Stomach (tissue), 8 donors: ENCODE measurements at regions not wholly inside any gene's neighbourhood (a gene's known extent, or its start where the extent isn't known, plus 50 kb on each side); places are given as distances from the start of the nearest gene placed in this dataset.

Source experiments
- DNase-seq, 2 donors: peaks; one replicate each; pipeline versions ENCODE4 v3.0.0 to v3.0.0-alpha.2; 2013 to 2019
- H3K27ac ChIP-seq, 5 donors: fragments of 200-600 bp in 4 of 5; sonication (generic) in 4 of 5; one replicate each; pipeline ENCODE4 v1.5.1; 2013 to 2019; ENCODE audit warnings: mild to moderate bottlenecking in 1 of 5, moderate library complexity in 1 of 5
- H3K27me3 ChIP-seq, 3 donors: fragments of 200-600 bp; sonication (generic); one replicate each; pipeline ENCODE4 v1.5.1; 2017 to 2019; ENCODE audit warnings: mixed run types in 1 of 3
- H3K36me3 ChIP-seq, 4 donors: fragments of 200-600 bp; sonication (generic); 1 replicate in 3 of 4; 2 replicates in 1 of 4; pipeline ENCODE4 v1.5.1; 2016 to 2019
- H3K4me1 ChIP-seq, 4 donors: fragments of 200-600 bp; sonication (generic); one replicate each; pipeline ENCODE4 v1.5.1; 2016 to 2019
- H3K4me3 ChIP-seq, 4 donors: fragments of 200-600 bp; sonication (generic) in 3 of 4; one replicate each; pipeline ENCODE4 v1.5.1; 2016 to 2019; ENCODE audit warnings: mild to moderate bottlenecking in 1 of 4
- H3K9me3 ChIP-seq, 4 donors: fragments of 200-600 bp; sonication (generic); one replicate each; pipeline ENCODE4 v1.5.1; 2016 to 2019
- EP300 ChIP-seq: sonication (generic); formaldehyde crosslinking; IDR thresholded peaks from one replicate; pipeline ENCODE4 v1.6.1; 2017; ENCODE audit warnings: antibody characterized with exemption
- POLR2A ChIP-seq, 4 donors: fragments of 450-650 bp; IDR thresholded peaks; one replicate each; pipeline ENCODE4 v1.6.1; 2016; ENCODE audit warnings: antibody characterized with exemption in 4 of 4, control low read depth in 2 of 4, mild to moderate bottlenecking in 1 of 4, moderate library complexity in 1 of 4
- POLR2AphosphoS5 ChIP-seq, 3 donors: sonication (generic); formaldehyde crosslinking; IDR thresholded peaks; one replicate each; pipeline ENCODE4 v1.6.1; 2016; ENCODE audit warnings: antibody characterized with exemption in 3 of 3
- WGBS, 5 donors: extraction: QIAGEN DNeasy Blood & Tissue Kit in 3 of 5; methylation state at CpG; one replicate each; pipeline versions ENCODE4 v1.1.5 to v1.1.7; 2013 to 2018; 5-methylcytosine and 5-hydroxymethylcytosine counted together
- intact Hi-C: fragments of 100-400 bp; cut with DNase I; formaldehyde crosslinking; loops from one replicate; pipeline ENCODE4 v1.15.1; 2023; ENCODE audit warnings: low total_unique reads
- TF ChIP-seq, protein P1 (sequence below), 7 experiments: fragments of 450-650 bp in 4 of 7; fragments of 200-600 bp in 3 of 7; sonication (generic) in 3 of 7; IDR thresholded peaks; one replicate each; pipeline ENCODE4 v1.5.1; 2016 to 2019; ENCODE audit warnings: antibody characterized with exemption in 7 of 7, control low read depth in 2 of 7, mild to moderate bottlenecking in 1 of 7
- donor health status: healthy with polysubstance abuse.
- donor health status: Bipolar disorder and iron deficiency.
- donor health status: healthy.

GRCh38 chr6:9553002-9553401 is 861.9 kb downstream of the TFAP2A start:
- 21 to 100% (median 43%) methylated on average over 1 of the region's 1 CpG for WGBS, 5 donors
- Histone ChIP-seq H3K4me1 (no peaks in the 10 kb centered on the region), H3K4me3 (no peak overlapping the region), H3K36me3 (no peaks in the 10 kb centered on the region), H3K27me3 (no peaks in the 10 kb centered on the region), H3K27ac (no peak overlapping the region), H3K9me3 (peaks cover 0 to 30% (median 23%) of the 10 kb centered on the region in 4 donors)
- TF ChIP-seq EP300 (no peak), POLR2AphosphoS5 (IDR thresholded peaks at IDR 0.05) (no peak), POLR2A (IDR thresholded peaks at IDR 0.05) (no peak)
- TF ChIP-seq, protein P1, sequence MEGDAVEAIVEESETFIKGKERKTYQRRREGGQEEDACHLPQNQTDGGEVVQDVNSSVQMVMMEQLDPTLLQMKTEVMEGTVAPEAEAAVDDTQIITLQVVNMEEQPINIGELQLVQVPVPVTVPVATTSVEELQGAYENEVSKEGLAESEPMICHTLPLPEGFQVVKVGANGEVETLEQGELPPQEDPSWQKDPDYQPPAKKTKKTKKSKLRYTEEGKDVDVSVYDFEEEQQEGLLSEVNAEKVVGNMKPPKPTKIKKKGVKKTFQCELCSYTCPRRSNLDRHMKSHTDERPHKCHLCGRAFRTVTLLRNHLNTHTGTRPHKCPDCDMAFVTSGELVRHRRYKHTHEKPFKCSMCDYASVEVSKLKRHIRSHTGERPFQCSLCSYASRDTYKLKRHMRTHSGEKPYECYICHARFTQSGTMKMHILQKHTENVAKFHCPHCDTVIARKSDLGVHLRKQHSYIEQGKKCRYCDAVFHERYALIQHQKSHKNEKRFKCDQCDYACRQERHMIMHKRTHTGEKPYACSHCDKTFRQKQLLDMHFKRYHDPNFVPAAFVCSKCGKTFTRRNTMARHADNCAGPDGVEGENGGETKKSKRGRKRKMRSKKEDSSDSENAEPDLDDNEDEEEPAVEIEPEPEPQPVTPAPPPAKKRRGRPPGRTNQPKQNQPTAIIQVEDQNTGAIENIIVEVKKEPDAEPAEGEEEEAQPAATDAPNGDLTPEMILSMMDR (IDR thresholded peaks at IDR 0.05), result no peak
- intact Hi-C loops, result no loop called here
- no peak for DNase-seq

DNA sequence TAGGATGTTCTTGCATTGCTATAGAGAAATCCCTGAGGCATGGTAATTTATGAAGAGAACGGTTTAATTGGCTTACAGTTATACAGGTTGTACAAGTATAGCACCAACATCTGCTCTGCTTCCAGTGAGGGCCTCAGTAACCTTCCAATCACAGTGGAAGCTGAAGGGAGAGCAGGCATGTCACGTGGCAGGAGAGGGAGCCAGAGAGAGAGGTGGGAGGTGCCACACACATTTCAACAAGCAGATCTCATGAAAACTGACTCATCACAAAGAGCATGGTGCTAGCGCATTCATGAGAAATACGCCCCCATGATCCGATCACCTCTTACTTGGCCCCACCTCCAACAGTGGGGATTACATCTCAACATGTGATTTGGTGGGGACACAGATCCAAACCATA is 871.2 kb downstream of the TFAP2A start:
- DNase-seq, result no peak
- Histone ChIP-seq H3K36me3 (no peaks in the 10 kb centered on the region), H3K27ac (no peak overlapping the region), H3K4me3 (no peak overlapping the region), H3K4me1 (peaks cover 0 to 3% (median 0%) of the 10 kb centered on the region in 4 donors), H3K27me3 (no peaks in the 10 kb centered on the region), H3K9me3 (no peaks in the 10 kb centered on the region)
- intact Hi-C loops, result no loop called here
- TF ChIP-seq EP300 (no peak), POLR2AphosphoS5 (IDR thresholded peaks at IDR 0.05) (no peak), POLR2A (IDR thresholded peaks at IDR 0.05) (no peak)
- TF ChIP-seq, protein P1 (IDR thresholded peaks at IDR 0.05), result no peak
- 79 to 84% (median 83%) methylated on average over 5 of the region's 5 CpGs for WGBS, 5 donors

DNA sequence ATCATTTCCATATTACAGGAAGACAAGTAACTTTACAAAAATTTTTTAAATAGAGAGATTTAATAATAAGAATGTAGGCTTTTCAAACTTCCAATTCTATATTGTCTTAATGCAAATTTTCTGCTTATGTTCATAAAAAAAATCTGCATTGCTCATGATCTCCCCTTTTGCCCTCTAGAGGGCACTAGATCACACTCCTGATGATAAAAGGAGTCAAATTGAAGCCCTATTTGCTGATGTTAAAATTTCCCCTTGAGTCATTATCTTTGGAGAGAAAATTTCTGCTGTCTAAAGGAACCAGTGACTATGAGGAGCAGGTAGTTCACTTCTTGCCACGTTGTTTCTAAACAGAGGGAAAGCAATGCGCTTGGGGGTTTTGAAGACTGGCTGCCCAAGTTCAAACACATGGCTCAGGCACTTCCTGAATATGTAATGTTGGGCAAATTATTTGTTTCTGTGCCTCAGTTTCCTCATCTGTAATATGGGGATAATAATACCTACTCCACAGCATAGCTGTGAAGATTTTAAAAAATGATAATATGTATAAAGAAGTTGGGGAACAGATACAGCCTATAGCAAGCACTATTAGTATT is 874.2 kb downstream of the TFAP2A start:
- intact Hi-C loops, result no loop called here
- Histone ChIP-seq H3K4me1 (peaks cover 0 to 3% (median 0%) of the 10 kb centered on the region in 4 donors), H3K4me3 (no peak overlapping the region), H3K27me3 (no peaks in the 10 kb centered on the region), H3K36me3 (no peaks in the 10 kb centered on the region), H3K27ac (no peak overlapping the region), H3K9me3 (no peaks in the 10 kb centered on the region)
- DNase-seq, result peak in 1 of 2 donors; percentile 53
- 53 to 66% (median 61%) methylated on average over 2 of the region's 2 CpGs for WGBS, 5 donors
- no peak for TF ChIP-seq POLR2AphosphoS5 (IDR thresholded peaks at IDR 0.05)
- TF ChIP-seq, protein P1 (IDR thresholded peaks at IDR 0.05), result peak in 3 of 7 experiments; percentile 34 to 57 (median 36)
- no peak for TF ChIP-seq EP300

DNA sequence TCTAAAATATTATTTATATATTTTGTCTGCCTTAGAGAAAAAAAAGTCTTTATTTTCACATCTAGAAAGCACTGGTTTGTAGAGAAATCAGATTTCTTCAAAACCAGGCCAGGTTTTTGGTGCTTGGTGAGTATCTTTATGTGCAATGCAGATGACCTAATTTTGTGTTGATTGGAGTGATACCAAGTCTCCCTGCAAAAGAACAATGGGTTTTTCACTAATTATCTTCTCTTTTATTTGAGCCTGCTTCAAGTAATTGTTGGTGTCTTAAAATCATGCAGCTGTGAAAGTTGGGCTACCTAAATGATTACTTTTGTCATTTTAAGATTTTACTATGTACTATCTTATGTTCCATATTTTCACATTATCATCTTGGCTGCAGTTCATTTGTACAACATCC is 874.7 kb downstream of the TFAP2A start:
- Histone ChIP-seq H3K36me3 (no peaks in the 10 kb centered on the region), H3K27ac (no peak overlapping the region), H3K4me3 (no peak overlapping the region), H3K9me3 (no peaks in the 10 kb centered on the region), H3K27me3 (no peaks in the 10 kb centered on the region), H3K4me1 (peaks cover 0 to 3% (median 0%) of the 10 kb centered on the region in 4 donors)
- DNase-seq, result no peak
- TF ChIP-seq, protein P1 (IDR thresholded peaks at IDR 0.05), result no peak
- TF ChIP-seq POLR2A (IDR thresholded peaks at IDR 0.05) (no peak), POLR2AphosphoS5 (IDR thresholded peaks at IDR 0.05) (no peak), EP300 (no peak)
- intact Hi-C loops, result no loop called here
